ENCODE measurements at regions not wholly inside any gene's neighbourhood (a gene's known extent, or its start where the extent isn't known, plus 50 kb on each side); places are given as distances from the start of the nearest gene placed in this dataset.

- no peak overlapping the region for H3K27ac ChIP-seq
- TF ChIP-seq, protein P1, sequence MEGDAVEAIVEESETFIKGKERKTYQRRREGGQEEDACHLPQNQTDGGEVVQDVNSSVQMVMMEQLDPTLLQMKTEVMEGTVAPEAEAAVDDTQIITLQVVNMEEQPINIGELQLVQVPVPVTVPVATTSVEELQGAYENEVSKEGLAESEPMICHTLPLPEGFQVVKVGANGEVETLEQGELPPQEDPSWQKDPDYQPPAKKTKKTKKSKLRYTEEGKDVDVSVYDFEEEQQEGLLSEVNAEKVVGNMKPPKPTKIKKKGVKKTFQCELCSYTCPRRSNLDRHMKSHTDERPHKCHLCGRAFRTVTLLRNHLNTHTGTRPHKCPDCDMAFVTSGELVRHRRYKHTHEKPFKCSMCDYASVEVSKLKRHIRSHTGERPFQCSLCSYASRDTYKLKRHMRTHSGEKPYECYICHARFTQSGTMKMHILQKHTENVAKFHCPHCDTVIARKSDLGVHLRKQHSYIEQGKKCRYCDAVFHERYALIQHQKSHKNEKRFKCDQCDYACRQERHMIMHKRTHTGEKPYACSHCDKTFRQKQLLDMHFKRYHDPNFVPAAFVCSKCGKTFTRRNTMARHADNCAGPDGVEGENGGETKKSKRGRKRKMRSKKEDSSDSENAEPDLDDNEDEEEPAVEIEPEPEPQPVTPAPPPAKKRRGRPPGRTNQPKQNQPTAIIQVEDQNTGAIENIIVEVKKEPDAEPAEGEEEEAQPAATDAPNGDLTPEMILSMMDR (IDR thresholded peaks at IDR 0.05) = no peak
- no peak for TF ChIP-seq POLR2A (IDR thresholded peaks at IDR 0.05)
- H3K4me3 ChIP-seq = no peak overlapping the region
- ATAC-seq (no peak), DNase-seq (no peak)
- no peaks in the 10 kb centered on the region for H3K4me1 ChIP-seq
- intact Hi-C loops (cut with DNase I) = no loop called here
- H3K27me3 ChIP-seq = no peaks in the 10 kb centered on the region
- WGBS (ENCODE audit: insufficient coverage, low coverage, low lambda C conversion rate, missing lambda C conversion rate) = 32% methylated on average over 3 of the region's 3 CpGs
- no peaks in the 10 kb centered on the region for H3K9me3 ChIP-seq
- H3K36me3 ChIP-seq = no peaks in the 10 kb centered on the region
Measured at GRCh38 chr3:180827171-180827570, 85.3 kb upstream of the FXR1 start.

DNA sequence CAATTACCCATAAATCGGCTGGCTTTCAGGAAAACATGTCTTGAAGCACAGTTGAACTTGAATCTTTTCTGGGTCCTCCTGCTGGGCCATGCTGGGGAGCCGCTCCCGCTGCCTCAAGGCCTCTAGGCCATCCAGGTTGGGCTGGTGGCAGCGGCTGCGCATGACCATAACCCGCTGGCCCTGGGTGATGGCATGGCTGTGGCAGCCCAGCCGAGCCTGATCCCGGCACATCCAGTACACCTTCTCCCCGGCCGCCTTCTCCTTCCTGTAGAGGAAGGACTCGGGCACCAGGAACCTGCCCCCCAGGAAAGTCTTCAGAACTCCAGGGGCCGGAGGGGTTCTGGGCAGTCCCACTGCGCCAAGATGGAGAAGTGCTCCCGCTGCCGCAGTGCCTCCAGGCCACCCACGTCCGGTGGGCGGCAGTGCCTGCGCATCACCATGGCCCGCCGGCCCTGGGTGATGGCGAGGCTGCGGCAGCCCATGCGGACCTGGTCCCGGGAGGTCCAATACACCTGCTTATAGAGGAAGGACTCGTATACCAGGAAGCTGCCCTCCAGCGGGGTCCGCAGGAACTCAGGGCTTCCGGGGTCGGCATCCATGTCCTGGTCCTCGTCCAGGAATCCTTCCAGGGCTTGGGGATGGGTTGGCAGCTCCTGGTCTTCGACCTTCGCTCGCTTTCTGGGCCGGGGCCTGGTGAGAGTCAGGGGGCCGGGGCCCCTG is 84.3 kb upstream of the FXR1 start:
- peak in 1 of 4 donors; percentile 48 for ATAC-seq
- WGBS (ENCODE audit: insufficient coverage, low coverage, low lambda C conversion rate, missing lambda C conversion rate) = 89% methylated on average over 3 of the region's 36 CpGs
- no peaks in the 10 kb centered on the region for H3K36me3 ChIP-seq
- H3K4me1 ChIP-seq = no peaks in the 10 kb centered on the region
- no peak for DNase-seq
- H3K27ac ChIP-seq = no peak overlapping the region
- H3K4me3 ChIP-seq = no peak overlapping the region
- no peaks in the 10 kb centered on the region for H3K27me3 ChIP-seq
- no peak for TF ChIP-seq POLR2A (IDR thresholded peaks at IDR 0.05)
- TF ChIP-seq, protein P1 (IDR thresholded peaks at IDR 0.05) = no peak
- intact Hi-C loops (cut with DNase I) = no loop called here
- H3K9me3 ChIP-seq = no peaks in the 10 kb centered on the region

GRCh38 chr3:180828723-180829408 is 83.6 kb upstream of the FXR1 start:
- TF ChIP-seq, protein P1 (IDR thresholded peaks at IDR 0.05) = no peak
- no peak for TF ChIP-seq POLR2A (IDR thresholded peaks at IDR 0.05)
- no peaks in the 10 kb centered on the region for H3K4me1 ChIP-seq
- H3K9me3 ChIP-seq = no peaks in the 10 kb centered on the region
- DNase-seq (no peak), ATAC-seq (peak in 2 of 4 donors; percentile 7 to 18)
- no peak overlapping the region for H3K4me3 ChIP-seq
- no peak overlapping the region for H3K27ac ChIP-seq
- no peaks in the 10 kb centered on the region for H3K36me3 ChIP-seq
- no CpG with 5 or more reads among the region's 43 CpGs for WGBS (ENCODE audit: insufficient coverage, low coverage, low lambda C conversion rate, missing lambda C conversion rate)
- H3K27me3 ChIP-seq = no peaks in the 10 kb centered on the region
- intact Hi-C loops (cut with DNase I) = no loop called here

GRCh38 chr3:180829409-180830405 is 82.8 kb upstream of the FXR1 start:
- Histone ChIP-seq H3K36me3 (no peaks in the 10 kb centered on the region), H3K4me1 (no peaks in the 10 kb centered on the region), H3K27ac (no peak overlapping the region), H3K4me3 (no peak overlapping the region), H3K9me3 (no peaks in the 10 kb centered on the region), H3K27me3 (no peaks in the 10 kb centered on the region)
- DNase-seq = no peak
- ATAC-seq = peak in 1 of 4 donors; percentile 20
- 83% methylated on average over 3 of the region's 37 CpGs for WGBS (ENCODE audit: insufficient coverage, low coverage, low lambda C conversion rate, missing lambda C conversion rate)
- intact Hi-C loops (cut with DNase I) = no loop called here
- TF ChIP-seq, protein P1 (IDR thresholded peaks at IDR 0.05) = no peak
- no peak for TF ChIP-seq POLR2A (IDR thresholded peaks at IDR 0.05)
